RWPE1 (cell line): ENCODE measurements at regions not wholly inside any gene's neighbourhood (a gene's known extent, or its start where the extent isn't known, plus 50 kb on each side); places are given as distances from the start of the nearest gene placed in this dataset.

Experiments used
- CTCF ChIA-PET: fragments of 350-600 bp; sonication (Branson Sonifier 250); formaldehyde crosslinking; extraction: SDS; loops from one replicate; lab custom pipeline; 2021; lab: Yijun Ruan, JAX
- POLR2A ChIA-PET: fragments of 400-600 bp; formaldehyde crosslinking; extraction: SDS; loops from one replicate; lab custom pipeline; 2020; ENCODE audit warnings: antibody characterized with exemption; ENCODE audit not compliant: low non-redundant PET; lab: Yijun Ruan, JAX
- DNase-seq: peaks from one replicate; pipeline ENCODE4 v3.0.0; 2012; ENCODE audit warnings: low spot score
- H3K27ac ChIP-seq: fragments of 450-650 bp; 2 replicates; pipeline ENCODE4 v1.5.1; 2017
- TF ChIP-seq, protein P1 (sequence below): fragments of 450-650 bp; conservative IDR thresholded peaks from 2 replicates; pipeline ENCODE4 v1.5.1; 2017; ENCODE audit warnings: low read depth, mild to moderate bottlenecking

DNA sequence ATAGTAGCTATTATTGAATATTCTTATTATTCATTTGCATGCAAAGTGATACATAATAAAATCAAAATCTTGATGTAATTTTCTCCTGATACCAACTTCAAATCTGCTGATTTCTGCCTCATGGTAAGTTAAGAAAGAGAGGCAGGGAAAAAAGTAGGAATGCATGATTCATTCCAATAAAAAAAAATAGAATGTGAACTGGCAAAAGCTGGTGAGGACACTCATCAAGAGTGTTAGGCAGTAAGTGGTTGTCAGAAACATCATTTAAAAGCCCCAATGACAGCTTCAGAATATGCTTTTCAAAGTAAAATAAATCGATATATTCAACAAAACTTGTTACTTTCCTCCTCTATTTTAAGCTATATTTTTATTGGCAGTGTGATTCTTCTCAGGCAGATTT, 979.1 kb downstream of the TECRL start:
- H3K27ac ChIP-seq: no peak overlapping the region
- ChIA-PET CTCF (no interaction called here), POLR2A (no interaction called here)
- DNase-seq: no peak
- TF ChIP-seq, protein P1, sequence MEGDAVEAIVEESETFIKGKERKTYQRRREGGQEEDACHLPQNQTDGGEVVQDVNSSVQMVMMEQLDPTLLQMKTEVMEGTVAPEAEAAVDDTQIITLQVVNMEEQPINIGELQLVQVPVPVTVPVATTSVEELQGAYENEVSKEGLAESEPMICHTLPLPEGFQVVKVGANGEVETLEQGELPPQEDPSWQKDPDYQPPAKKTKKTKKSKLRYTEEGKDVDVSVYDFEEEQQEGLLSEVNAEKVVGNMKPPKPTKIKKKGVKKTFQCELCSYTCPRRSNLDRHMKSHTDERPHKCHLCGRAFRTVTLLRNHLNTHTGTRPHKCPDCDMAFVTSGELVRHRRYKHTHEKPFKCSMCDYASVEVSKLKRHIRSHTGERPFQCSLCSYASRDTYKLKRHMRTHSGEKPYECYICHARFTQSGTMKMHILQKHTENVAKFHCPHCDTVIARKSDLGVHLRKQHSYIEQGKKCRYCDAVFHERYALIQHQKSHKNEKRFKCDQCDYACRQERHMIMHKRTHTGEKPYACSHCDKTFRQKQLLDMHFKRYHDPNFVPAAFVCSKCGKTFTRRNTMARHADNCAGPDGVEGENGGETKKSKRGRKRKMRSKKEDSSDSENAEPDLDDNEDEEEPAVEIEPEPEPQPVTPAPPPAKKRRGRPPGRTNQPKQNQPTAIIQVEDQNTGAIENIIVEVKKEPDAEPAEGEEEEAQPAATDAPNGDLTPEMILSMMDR: no peak

DNA sequence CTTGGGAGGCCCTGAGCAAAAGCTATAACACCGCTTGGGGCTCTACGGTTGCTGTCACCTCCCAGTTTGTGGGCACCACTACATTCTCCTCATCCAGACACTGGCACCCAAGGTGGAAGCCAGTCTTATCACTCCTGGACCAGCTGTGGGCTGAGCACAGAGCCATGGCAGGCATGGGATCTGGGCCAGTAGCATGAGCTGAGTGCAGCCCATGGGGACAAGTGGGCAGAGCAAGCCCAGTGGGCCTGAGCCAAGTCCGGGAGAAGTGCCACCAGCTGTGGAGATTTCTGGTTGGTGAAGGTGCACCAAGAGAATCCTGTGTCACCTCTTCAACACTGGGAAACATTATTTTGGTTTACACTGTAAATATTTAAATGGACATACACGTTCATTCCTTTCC, 1013.0 kb downstream of the TECRL start:
- H3K27ac ChIP-seq: no peak overlapping the region
- TF ChIP-seq, protein P1: no peak
- no peak for DNase-seq
- ChIA-PET CTCF (interaction anchor here (1.0 kb wide), 1 partner anchor 20 kb away, joined by 3 read pairs; no protein-coding TSS in a partner anchor), POLR2A (no interaction called here)

DNA sequence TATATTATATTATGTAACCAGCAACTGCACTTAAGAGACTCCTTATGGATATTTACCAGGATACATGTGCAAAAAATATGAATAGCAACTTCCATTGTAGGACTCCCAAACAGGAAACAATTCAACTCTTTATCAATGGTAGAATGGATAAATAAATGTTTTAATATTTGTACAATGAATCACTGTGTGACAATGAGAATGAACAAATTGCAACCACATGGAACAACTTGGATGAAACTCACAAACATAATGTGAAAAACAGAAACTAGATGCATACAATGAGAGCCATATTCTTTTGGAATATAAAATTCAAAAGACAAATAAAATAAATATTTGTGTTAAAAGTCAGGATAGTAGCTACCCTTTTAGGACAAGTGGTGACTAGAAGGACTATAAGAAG, 1015.7 kb downstream of the TECRL start:
- POLR2A ChIA-PET: no interaction called here
- H3K27ac ChIP-seq: no peak overlapping the region
- TF ChIP-seq, protein P1: no peak
- CTCF ChIA-PET: no interaction called here
- no peak for DNase-seq

DNA sequence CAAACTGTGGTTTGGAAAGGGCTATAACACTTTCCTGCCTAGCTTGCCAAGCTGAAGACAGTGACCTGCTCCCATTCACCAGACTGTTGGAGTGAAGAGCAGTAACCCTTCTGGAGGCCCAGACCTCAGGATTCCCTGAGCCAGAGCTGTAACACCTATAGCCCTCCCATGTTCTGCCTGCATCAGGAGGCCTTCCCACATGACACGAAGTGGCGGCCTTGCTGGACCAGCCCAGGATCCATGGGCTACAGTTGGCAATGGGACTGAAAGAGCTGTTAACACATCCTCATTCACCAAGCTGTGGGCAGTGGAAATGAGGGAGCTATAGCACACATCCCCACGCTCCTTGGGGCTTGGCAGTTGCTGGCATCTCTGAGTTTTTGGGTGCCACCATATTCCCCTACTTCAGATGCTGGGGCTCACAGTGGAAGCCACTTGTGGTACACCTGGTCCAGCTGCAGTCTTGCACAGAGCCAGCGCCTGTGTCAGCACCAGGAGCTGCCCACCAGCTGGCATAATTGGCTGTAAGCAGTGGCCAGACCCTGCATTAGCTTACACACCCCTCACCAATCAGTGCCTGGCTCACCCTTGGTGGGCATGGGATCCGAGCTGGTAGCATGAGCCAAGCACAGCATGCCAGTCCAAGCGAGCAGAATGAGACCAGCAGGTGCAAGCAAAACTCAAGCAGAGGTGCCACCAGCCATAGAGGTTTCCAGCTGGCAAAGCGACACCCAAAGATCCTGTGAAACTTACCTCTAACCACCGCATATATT, 1029.3 kb downstream of the TECRL start:
- no peak for DNase-seq
- TF ChIP-seq, protein P1: no peak
- CTCF ChIA-PET: interaction anchor here (0.5 kb wide), 1 partner anchor 513 kb away, joined by 3 read pairs; no protein-coding TSS in a partner anchor
- POLR2A ChIA-PET: no interaction called here
- H3K27ac ChIP-seq: no peak overlapping the region

DNA sequence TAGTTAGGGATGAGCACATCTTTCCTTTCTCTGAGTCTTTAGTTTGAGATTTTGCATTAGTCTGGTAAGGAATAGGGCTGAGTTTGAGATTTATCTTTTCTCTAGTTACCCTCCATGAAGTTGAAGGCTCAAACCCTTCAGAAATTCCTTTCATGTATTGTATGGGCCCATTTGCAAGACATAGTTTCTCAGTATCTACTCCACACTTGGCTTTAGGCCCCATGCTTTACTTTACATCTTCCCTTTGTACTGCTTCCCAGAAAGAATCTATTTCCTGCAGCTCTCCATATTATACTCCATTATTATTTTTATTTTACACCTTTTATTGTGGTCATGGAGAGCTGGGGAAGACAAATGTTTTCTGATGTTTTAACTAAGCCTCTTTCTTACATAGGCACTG, 1038.2 kb downstream of the TECRL start:
- ChIA-PET POLR2A (no interaction called here), CTCF (no interaction called here)
- DNase-seq: no peak
- TF ChIP-seq, protein P1: no peak
- no peak overlapping the region for H3K27ac ChIP-seq

DNA sequence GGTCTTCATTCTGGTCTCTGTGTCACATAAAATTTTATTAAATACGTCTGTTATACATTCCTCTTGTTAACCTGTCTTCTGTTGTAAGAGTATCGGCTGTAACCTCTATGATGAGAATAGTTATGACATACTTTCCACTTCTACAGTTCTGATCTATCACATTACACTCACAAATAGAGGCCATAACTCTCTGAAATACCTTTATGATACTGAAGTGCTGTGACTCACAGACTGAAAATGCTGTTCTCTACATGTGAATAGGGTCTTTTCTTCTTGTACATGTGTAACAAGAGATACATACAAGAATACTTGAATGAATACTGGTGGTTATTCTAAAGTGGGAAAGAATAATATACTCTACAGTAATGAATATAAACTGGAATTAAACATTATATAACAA, 1047.6 kb downstream of the TECRL start:
- TF ChIP-seq, protein P1: no peak
- no peak for DNase-seq
- H3K27ac ChIP-seq: no peak overlapping the region
- POLR2A ChIA-PET: no interaction called here
- CTCF ChIA-PET: no interaction called here
